ENCODE measurements at regions not wholly inside any gene's neighbourhood (a gene's known extent, or its start where the extent isn't known, plus 50 kb on each side); places are given as distances from the start of the nearest gene placed in this dataset.
A peak's percentile ranks its signal among the peaks of the same experiment; 100 is the strongest.

- Mint-ChIP-seq H3K36me3 (ENCODE audit: low read depth) (no peaks in the 10 kb centered on the region), H3K9me3 (no peaks in the 10 kb centered on the region), H3K27me3 (peaks cover 28% of the 10 kb centered on the region), H3K4me1 (no peaks in the 10 kb centered on the region), H3K27ac (no peak overlapping the region), H3K4me3 (no peak overlapping the region)
- ChIA-PET CTCF (interaction anchor here (0.6 to 0.8 kb wide), 3 partner anchors 17 to 631 kb away, joined by 3 read pairs; no protein-coding TSS in a partner anchor), POLR2A (no interaction called here)
- DNase-seq, result peak; percentile 63
Measured at GRCh38 chr20:16801919-16802651, 53.9 kb downstream of the OTOR start.

GRCh38 chr20:16802652-16802935, 54.4 kb downstream of the OTOR start:
- H3K36me3 Mint-ChIP-seq (ENCODE audit: low read depth), result no peaks in the 10 kb centered on the region

GRCh38 chr20:16803965-16804792, 56.0 kb downstream of the OTOR start:
- ChIA-PET CTCF (interaction anchor here (0.6 to 1.5 kb wide), 3 partner anchors 16 to 629 kb away, joined by 3 to 4 read pairs (median 4); no protein-coding TSS in a partner anchor), POLR2A (no interaction called here)
- Mint-ChIP-seq H3K36me3 (ENCODE audit: low read depth) (no peaks in the 10 kb centered on the region), H3K27ac (no peak overlapping the region), H3K4me1 (no peaks in the 10 kb centered on the region), H3K27me3 (peaks cover 25% of the 10 kb centered on the region), H3K9me3 (no peaks in the 10 kb centered on the region), H3K4me3 (no peak overlapping the region)
- peak; percentile 52 for DNase-seq

More at GRCh38 chr20:16802652-16802935, 54.4 kb downstream of the OTOR start:
- Mint-ChIP-seq H3K27me3 (peaks cover 29% of the 10 kb centered on the region), H3K9me3 (no peaks in the 10 kb centered on the region), H3K27ac (no peak overlapping the region), H3K4me1 (no peaks in the 10 kb centered on the region), H3K4me3 (no peak overlapping the region)
- DNase-seq, result no peak
- ChIA-PET CTCF (interaction anchor here (0.6 to 0.7 kb wide), 2 partner anchors 17 to 630 kb away, joined by 3 read pairs; no protein-coding TSS in a partner anchor), POLR2A (no interaction called here)

- Mint-ChIP-seq H3K36me3 (ENCODE audit: low read depth) (no peaks in the 10 kb centered on the region), H3K4me1 (no peaks in the 10 kb centered on the region)
Measured at GRCh38 chr20:16804793-16805187, 56.6 kb downstream of the OTOR start.

GRCh38 chr20:16806061-16806460, 57.9 kb downstream of the OTOR start:
- Mint-ChIP-seq H3K27me3 (peaks cover 23% of the 10 kb centered on the region), H3K4me3 (no peak overlapping the region), H3K36me3 (ENCODE audit: low read depth) (no peaks in the 10 kb centered on the region), H3K27ac (no peak overlapping the region), H3K4me1 (no peaks in the 10 kb centered on the region), H3K9me3 (no peaks in the 10 kb centered on the region)
- DNase-seq, result no peak
- CTCF ChIA-PET, result no interaction called here
- POLR2A ChIA-PET, result no interaction called here

More at GRCh38 chr20:16804793-16805187, 56.6 kb downstream of the OTOR start:
- H3K9me3 Mint-ChIP-seq, result no peaks in the 10 kb centered on the region
- no peak overlapping the region for H3K4me3 Mint-ChIP-seq
- no peak overlapping the region for H3K27ac Mint-ChIP-seq
- peaks cover 25% of the 10 kb centered on the region for H3K27me3 Mint-ChIP-seq
- no peak for DNase-seq
- CTCF ChIA-PET, result interaction anchor here (1.5 kb wide), 1 partner anchor 628 kb away, joined by 4 read pairs; no protein-coding TSS in a partner anchor
- POLR2A ChIA-PET, result no interaction called here

- POLR2A ChIA-PET, result no interaction called here
- Mint-ChIP-seq H3K4me3 (no peak overlapping the region), H3K27ac (no peak overlapping the region), H3K27me3 (peaks cover 25% of the 10 kb centered on the region), H3K4me1 (no peaks in the 10 kb centered on the region), H3K9me3 (no peaks in the 10 kb centered on the region), H3K36me3 (ENCODE audit: low read depth) (no peaks in the 10 kb centered on the region)
- CTCF ChIA-PET, result no interaction called here
- DNase-seq, result no peak
Measured at GRCh38 chr20:16806886-16807285, 58.7 kb downstream of the OTOR start.

GRCh38 chr20:16808796-16809195, 60.6 kb downstream of the OTOR start:
- Mint-ChIP-seq H3K27me3 (peaks cover 20% of the 10 kb centered on the region), H3K27ac (no peak overlapping the region), H3K4me3 (no peak overlapping the region), H3K4me1 (no peaks in the 10 kb centered on the region), H3K36me3 (ENCODE audit: low read depth) (no peaks in the 10 kb centered on the region), H3K9me3 (no peaks in the 10 kb centered on the region)
- ChIA-PET POLR2A (no interaction called here), CTCF (interaction anchor here (0.6 kb wide), 1 partner anchor 36 kb away, joined by 3 read pairs; no protein-coding TSS in a partner anchor)
- DNase-seq, result no peak

GRCh38 chr20:16810216-16810615, 62.1 kb downstream of the OTOR start:
- no peak for DNase-seq
- peaks cover 12% of the 10 kb centered on the region for H3K27me3 Mint-ChIP-seq

GRCh38 chr20:16816192-16816591, 68.0 kb downstream of the OTOR start:
- CTCF ChIA-PET, result interaction anchor here (1.0 kb wide), 1 partner anchor 18 kb away, joined by 3 read pairs; no protein-coding TSS in a partner anchor
- Mint-ChIP-seq H3K27me3 (peaks cover 11% of the 10 kb centered on the region), H3K4me3 (no peak overlapping the region), H3K9me3 (no peaks in the 10 kb centered on the region), H3K36me3 (ENCODE audit: low read depth) (no peaks in the 10 kb centered on the region), H3K27ac (no peak overlapping the region), H3K4me1 (no peaks in the 10 kb centered on the region)
- POLR2A ChIA-PET, result no interaction called here
- no peak for DNase-seq

More at GRCh38 chr20:16810216-16810615, 62.1 kb downstream of the OTOR start:
- Mint-ChIP-seq H3K9me3 (no peaks in the 10 kb centered on the region), H3K4me3 (no peak overlapping the region), H3K4me1 (no peaks in the 10 kb centered on the region), H3K27ac (no peak overlapping the region), H3K36me3 (ENCODE audit: low read depth) (no peaks in the 10 kb centered on the region)
- CTCF ChIA-PET, result interaction anchor here (1.4 kb wide), 1 partner anchor 12 kb away, joined by 4 read pairs; no protein-coding TSS in a partner anchor
- POLR2A ChIA-PET, result no interaction called here

- Mint-ChIP-seq H3K27ac (no peak overlapping the region), H3K9me3 (no peaks in the 10 kb centered on the region), H3K27me3 (peaks cover 6% of the 10 kb centered on the region), H3K36me3 (ENCODE audit: low read depth) (no peaks in the 10 kb centered on the region), H3K4me1 (no peaks in the 10 kb centered on the region), H3K4me3 (no peak overlapping the region)
- POLR2A ChIA-PET, result no interaction called here
- no peak for DNase-seq
- CTCF ChIA-PET, result no interaction called here
Measured at GRCh38 chr20:16819483-16819882, 71.3 kb downstream of the OTOR start.

GRCh38 chr20:16821211-16822089, 73.3 kb downstream of the OTOR start:
- H3K27me3 Mint-ChIP-seq, result peaks cover 12% of the 10 kb centered on the region
- POLR2A ChIA-PET, result no interaction called here
- CTCF ChIA-PET, result interaction anchor here (0.6 to 1.5 kb wide), 8 partner anchors 8 to 171 kb away, joined by 3 to 4 read pairs (median 3); no protein-coding TSS in a partner anchor

GRCh38 chr20:16824664-16825063, 76.5 kb downstream of the OTOR start:
- Mint-ChIP-seq H3K27ac (no peak overlapping the region), H3K36me3 (ENCODE audit: low read depth) (no peaks in the 10 kb centered on the region), H3K4me3 (no peak overlapping the region), H3K4me1 (no peaks in the 10 kb centered on the region), H3K9me3 (no peaks in the 10 kb centered on the region), H3K27me3 (peaks cover 10% of the 10 kb centered on the region)
- DNase-seq, result no peak
- CTCF ChIA-PET, result no interaction called here
- POLR2A ChIA-PET, result no interaction called here

More at GRCh38 chr20:16821211-16822089, 73.3 kb downstream of the OTOR start:
- Mint-ChIP-seq H3K27ac (no peak overlapping the region), H3K9me3 (no peaks in the 10 kb centered on the region), H3K4me1 (no peaks in the 10 kb centered on the region), H3K4me3 (no peak overlapping the region), H3K36me3 (ENCODE audit: low read depth) (no peaks in the 10 kb centered on the region)
- DNase-seq, result peak; percentile 40

Measured in activated CD4-positive, alpha-beta T cell treated with anti-CD3 and anti-CD28 coated beads, Interleukin-2, amount 10 ng/mL, durations not matched to agents 7 days and 5 days (primary cell).